Muscle of leg (tissue), 3 donors: ENCODE measurements at regions not wholly inside any gene's neighbourhood (a gene's known extent, or its start where the extent isn't known, plus 50 kb on each side); places are given as distances from the start of the nearest gene placed in this dataset.

ENCODE experiments used
- DNase-seq: peaks from one replicate; pipeline ENCODE4 v3.0.0; 2013
- H3K27ac ChIP-seq: one replicate; pipeline ENCODE4 v1.5.1; 2013; ENCODE audit warnings: mild to moderate bottlenecking, low read length, control low read depth
- H3K27me3 ChIP-seq: one replicate; pipeline ENCODE4 v1.6.1; 2013; ENCODE audit warnings: low read length; ENCODE audit not compliant: control insufficient read depth, insufficient read depth
- H3K36me3 ChIP-seq: one replicate; pipeline ENCODE4 v1.6.1; 2013; ENCODE audit warnings: low read length; ENCODE audit not compliant: control insufficient read depth, insufficient read depth
- H3K4me1 ChIP-seq: one replicate; pipeline ENCODE4 v1.6.1; 2013; ENCODE audit warnings: low read length; ENCODE audit not compliant: control insufficient read depth, insufficient read depth
- H3K4me3 ChIP-seq: one replicate; pipeline ENCODE4 v1.5.1; 2013; ENCODE audit warnings: low read length, control low read depth
- H3K9me3 ChIP-seq: replicated peaks from 2 replicates; pipeline ENCODE4 v1.6.1; 2013; ENCODE audit warnings: low read depth, low read length; ENCODE audit not compliant: control insufficient read depth
- WGBS: methylation state at CpG from one replicate; pipeline ENCODE4 v1.1.5; 2013; ENCODE audit warnings: missing lambda C conversion rate; ENCODE audit not compliant: insufficient coverage; 5-methylcytosine and 5-hydroxymethylcytosine counted together

DNA sequence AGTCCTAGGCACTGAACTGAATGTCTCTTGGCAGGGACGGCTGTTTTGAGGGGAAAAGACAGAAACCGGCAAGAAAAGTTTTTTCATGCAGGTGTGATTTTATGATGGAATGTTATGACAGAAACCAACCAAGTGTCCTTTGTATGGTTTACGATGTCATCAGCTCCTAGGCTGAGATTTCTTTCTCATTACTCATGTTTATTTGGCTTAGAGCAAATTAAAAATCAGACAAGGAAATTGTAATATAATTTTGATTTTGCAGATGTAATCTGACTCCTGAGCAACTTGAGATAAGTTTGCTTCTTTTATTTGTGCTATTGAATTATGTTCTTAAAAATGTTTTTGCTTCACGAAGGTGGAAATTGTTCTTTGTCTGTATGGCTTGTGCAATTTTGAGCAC is 58.8 kb upstream of the MAP3K7 start:
- no peak for DNase-seq
- Histone ChIP-seq H3K4me3 (no peak overlapping the region), H3K27ac (no peak overlapping the region), H3K4me1 (no peaks in the 10 kb centered on the region), H3K27me3 (no peaks in the 10 kb centered on the region), H3K9me3 (no peaks in the 10 kb centered on the region), H3K36me3 (no peaks in the 10 kb centered on the region)
- no CpG with 5 or more reads among the region's 4 CpGs for WGBS

GRCh38 chr6:90644492-90644891 is 57.6 kb upstream of the MAP3K7 start:
- Histone ChIP-seq H3K4me1 (no peaks in the 10 kb centered on the region), H3K27ac (no peak overlapping the region), H3K27me3 (no peaks in the 10 kb centered on the region), H3K4me3 (no peak overlapping the region), H3K9me3 (no peaks in the 10 kb centered on the region), H3K36me3 (no peaks in the 10 kb centered on the region)
- DNase-seq: no peak
- 36% methylated on average over 1 of the region's 2 CpGs for WGBS

GRCh38 chr6:90643381-90643780 is 56.5 kb upstream of the MAP3K7 start:
- DNase-seq: peak; percentile 13
- WGBS: no CpG with 5 or more reads among the region's 3 CpGs
- no peak overlapping the region for H3K4me3 ChIP-seq
- H3K36me3 ChIP-seq: no peaks in the 10 kb centered on the region
- H3K27me3 ChIP-seq: no peaks in the 10 kb centered on the region
- no peak overlapping the region for H3K27ac ChIP-seq
- no peaks in the 10 kb centered on the region for H3K9me3 ChIP-seq
- H3K4me1 ChIP-seq: no peaks in the 10 kb centered on the region

DNA sequence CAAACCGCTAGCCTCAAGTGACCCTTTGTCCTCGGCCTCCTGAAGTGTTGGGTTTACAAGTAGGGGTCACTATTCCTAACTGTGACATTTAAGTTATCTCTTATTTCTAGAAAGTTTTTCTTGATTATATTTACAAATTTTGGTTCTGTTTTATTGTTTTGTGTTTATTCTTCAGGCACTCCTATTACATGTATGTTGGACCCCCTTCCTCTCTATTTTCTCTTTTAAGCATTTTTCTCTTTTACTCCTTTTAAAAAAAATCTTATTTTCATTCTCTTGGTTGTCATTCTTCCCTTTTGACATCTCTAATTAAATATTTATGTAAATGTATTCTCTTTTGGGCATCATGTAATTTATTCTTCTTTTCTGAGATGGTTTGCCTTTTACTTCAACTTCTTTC is 50.4 kb upstream of the MAP3K7 start:
- Histone ChIP-seq H3K4me3 (no peak overlapping the region), H3K27me3 (no peaks in the 10 kb centered on the region), H3K9me3 (peaks cover 10% of the 10 kb centered on the region), H3K4me1 (no peaks in the 10 kb centered on the region), H3K36me3 (no peaks in the 10 kb centered on the region), H3K27ac (no peak overlapping the region)
- DNase-seq: no peak
- no CpG with 5 or more reads among the region's 2 CpGs for WGBS
